Sigmoid colon (tissue), 6 donors: ENCODE measurements at regions not wholly inside any gene's neighbourhood (a gene's known extent, or its start where the extent isn't known, plus 50 kb on each side); places are given as distances from the start of the nearest gene placed in this dataset.

ENCODE experiments used
- DNase-seq: peaks from one replicate; pipeline ENCODE4 v3.0.0-alpha.2; 2019
- H3K27ac ChIP-seq, 4 donors: fragments of 200-600 bp; sonication (generic); one replicate each; pipeline ENCODE4 v1.5.1; 2016 to 2019; ENCODE audit warnings: mild to moderate bottlenecking in 1 of 4
- H3K27me3 ChIP-seq, 3 donors: fragments of 200-600 bp; sonication (generic); one replicate each; pipeline ENCODE4 v1.5.1; 2019; ENCODE audit warnings: mild to moderate bottlenecking in 1 of 3
- H3K36me3 ChIP-seq, 4 donors: fragments of 200-600 bp; sonication (generic); one replicate each; pipeline ENCODE4 v1.5.1; 2016 to 2019
- H3K4me1 ChIP-seq, 4 donors: fragments of 200-600 bp; sonication (generic); one replicate each; pipeline ENCODE4 v1.5.1; 2017 to 2019
- H3K4me3 ChIP-seq, 4 donors: fragments of 200-600 bp; sonication (generic); one replicate each; pipeline ENCODE4 v1.5.1; 2017 to 2019; ENCODE audit warnings: mild to moderate bottlenecking in 2 of 4, moderate library complexity in 1 of 4
- H3K9me3 ChIP-seq, 4 donors: fragments of 200-600 bp in 3 of 4; sonication (generic) in 3 of 4; one replicate each; pipeline versions ENCODE4 v1.5.1 to v1.6.1; 2013 to 2019
- CTCF ChIP-seq, 4 experiments: fragments of 450-650 bp in 3 of 4; fragments of 200-600 bp in 1 of 4; IDR thresholded peaks; one replicate each; pipeline ENCODE4 v1.5.1; 2016 to 2019; ENCODE audit warnings: antibody characterized with exemption in 4 of 4, mild to moderate bottlenecking in 3 of 4, moderate library complexity in 2 of 4
- EP300 ChIP-seq, 4 donors: sonication (generic); formaldehyde crosslinking; IDR thresholded peaks; one replicate each; pipeline ENCODE4 v1.6.1; 2017; ENCODE audit warnings: antibody characterized with exemption in 4 of 4
- POLR2A ChIP-seq, 2 donors: fragments of 450-650 bp; IDR thresholded peaks; one replicate each; pipeline ENCODE4 v1.6.1; 2016; ENCODE audit warnings: antibody characterized with exemption in 2 of 2, mild to moderate bottlenecking in 2 of 2, moderate library complexity in 2 of 2
- POLR2AphosphoS5 ChIP-seq, 4 donors: sonication (generic); formaldehyde crosslinking; IDR thresholded peaks; one replicate each; pipeline ENCODE4 v1.6.1; 2017; ENCODE audit warnings: antibody characterized with exemption in 4 of 4
- WGBS, 2 donors: extraction: QIAGEN DNeasy Blood & Tissue Kit; methylation state at CpG; one replicate each; pipeline ENCODE4 v1.1.7; 2013; 5-methylcytosine and 5-hydroxymethylcytosine counted together
- intact Hi-C: fragments of 100-400 bp; cut with DNase I; formaldehyde crosslinking; loops from one replicate; pipeline ENCODE4 v1.15.1; 2023
- donor health status: healthy with polysubstance abuse.
- donor health status: healthy.

GRCh38 chr15:85961821-85962220 is 117.8 kb upstream of the AGBL1 start:
- TF ChIP-seq POLR2AphosphoS5 (IDR thresholded peaks at IDR 0.05) = no peak
- TF ChIP-seq CTCF (IDR thresholded peaks at IDR 0.05) = no peak
- no peak for TF ChIP-seq EP300 (IDR thresholded peaks at IDR 0.05)
- no peak for TF ChIP-seq POLR2A (IDR thresholded peaks at IDR 0.05)
- intact Hi-C loops = no loop called here
- no peaks in the 10 kb centered on the region for H3K9me3 ChIP-seq
- no peaks in the 10 kb centered on the region for H3K4me1 ChIP-seq
- no peak overlapping the region for H3K4me3 ChIP-seq
- no peaks in the 10 kb centered on the region for H3K36me3 ChIP-seq
- no peak for DNase-seq
- H3K27ac ChIP-seq = no peak overlapping the region
- WGBS, 2 donors = 58 to 64% methylated on average over 4 of the region's 4 CpGs
- H3K27me3 ChIP-seq = no peaks in the 10 kb centered on the region

GRCh38 chr15:85963262-85963760 is 116.4 kb upstream of the AGBL1 start:
- Histone ChIP-seq H3K9me3 (no peaks in the 10 kb centered on the region), H3K36me3 (no peaks in the 10 kb centered on the region), H3K4me3 (no peak overlapping the region), H3K27me3 (no peaks in the 10 kb centered on the region), H3K4me1 (no peaks in the 10 kb centered on the region), H3K27ac (no peak overlapping the region)
- intact Hi-C loops = no loop called here
- DNase-seq = no peak
- 59 to 77% methylated on average over 4 of the region's 4 CpGs for WGBS, 2 donors
- TF ChIP-seq POLR2AphosphoS5 (IDR thresholded peaks at IDR 0.05) (no peak), CTCF (IDR thresholded peaks at IDR 0.05) (no peak), EP300 (IDR thresholded peaks at IDR 0.05) (no peak), POLR2A (IDR thresholded peaks at IDR 0.05) (no peak)

DNA sequence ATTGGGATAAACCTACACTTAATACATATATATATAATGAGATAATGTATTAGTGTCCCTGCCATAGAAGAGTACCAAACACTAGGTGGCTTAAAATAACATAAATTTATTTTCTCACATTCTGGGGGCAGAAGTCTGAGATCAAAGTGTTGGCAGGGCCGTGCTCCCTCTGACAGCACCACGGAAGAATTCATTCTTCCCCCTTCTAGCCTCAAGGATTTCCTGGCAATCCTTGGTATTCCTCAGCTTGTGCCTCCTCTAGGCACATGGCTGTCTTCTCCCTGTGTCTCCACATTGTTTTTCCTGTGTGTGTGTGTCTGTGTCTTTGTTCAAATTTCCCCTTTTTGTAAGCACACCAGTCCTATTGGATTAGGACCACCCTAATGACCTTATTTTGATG is 115.2 kb upstream of the AGBL1 start:
- intact Hi-C loops = no loop called here
- Histone ChIP-seq H3K27ac (no peak overlapping the region), H3K27me3 (no peaks in the 10 kb centered on the region), H3K9me3 (no peaks in the 10 kb centered on the region), H3K4me3 (no peak overlapping the region), H3K4me1 (no peaks in the 10 kb centered on the region), H3K36me3 (no peaks in the 10 kb centered on the region)
- TF ChIP-seq POLR2A (IDR thresholded peaks at IDR 0.05) (no peak), POLR2AphosphoS5 (IDR thresholded peaks at IDR 0.05) (no peak), EP300 (IDR thresholded peaks at IDR 0.05) (no peak), CTCF (IDR thresholded peaks at IDR 0.05) (no peak)
- DNase-seq = no peak
- WGBS, 2 donors = 67 to 73% methylated on average over 2 of the region's 2 CpGs

DNA sequence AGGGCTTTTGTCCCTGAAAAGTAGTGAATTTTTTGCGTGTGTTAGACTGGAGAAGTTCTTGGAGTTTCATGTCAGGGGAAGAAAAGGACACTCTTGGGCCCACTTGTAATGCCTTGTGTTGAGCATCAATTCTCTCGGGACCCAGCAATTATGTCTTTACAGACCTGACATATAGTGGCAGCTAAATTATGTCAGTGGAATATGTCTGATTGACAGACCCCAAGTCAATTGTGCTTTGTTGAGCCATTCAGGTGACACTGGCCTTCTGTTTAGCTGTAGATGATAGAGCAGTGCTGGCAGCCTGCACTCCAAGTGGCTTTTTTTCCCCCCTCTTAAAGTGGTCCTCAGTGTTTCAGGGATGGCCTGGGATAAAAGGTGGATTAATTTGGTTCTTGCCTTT is 112.1 kb upstream of the AGBL1 start:
- DNase-seq = no peak
- H3K27ac ChIP-seq = no peak overlapping the region
- no peak overlapping the region for H3K4me3 ChIP-seq
- intact Hi-C loops = no loop called here
- H3K27me3 ChIP-seq = no peaks in the 10 kb centered on the region
- H3K4me1 ChIP-seq = no peaks in the 10 kb centered on the region
- H3K9me3 ChIP-seq = no peaks in the 10 kb centered on the region
- H3K36me3 ChIP-seq = no peaks in the 10 kb centered on the region
- no peak for TF ChIP-seq EP300 (IDR thresholded peaks at IDR 0.05)
- no peak for TF ChIP-seq CTCF (IDR thresholded peaks at IDR 0.05)
- no peak for TF ChIP-seq POLR2A (IDR thresholded peaks at IDR 0.05)
- no peak for TF ChIP-seq POLR2AphosphoS5 (IDR thresholded peaks at IDR 0.05)
- 40 to 46% methylated on average over 2 of the region's 2 CpGs for WGBS, 2 donors
